ENCODE measurements at regions not wholly inside any gene's neighbourhood (a gene's known extent, or its start where the extent isn't known, plus 50 kb on each side); places are given as distances from the start of the nearest gene placed in this dataset.

GRCh38 chr2:39535636-39536185, 98.6 kb upstream of the MAP4K3 start:
- TF ChIP-seq POLR2AphosphoS5 (IDR thresholded peaks at IDR 0.05; ENCODE audit: borderline replicate concordance, low read depth, low read length) (no peak), EZH2 (IDR thresholded peaks at IDR 0.05) (no peak)
